GM21447 (cell line): ENCODE measurements at regions not wholly inside any gene's neighbourhood (a gene's known extent, or its start where the extent isn't known, plus 50 kb on each side); places are given as distances from the start of the nearest gene placed in this dataset.

Source experiments
- ATAC-seq: cut with Tn5 transposase; IDR thresholded peaks from one replicate; pipeline ENCODE4 v1.9.1; 2021; ENCODE audit not compliant: unreplicated experiment

DNA sequence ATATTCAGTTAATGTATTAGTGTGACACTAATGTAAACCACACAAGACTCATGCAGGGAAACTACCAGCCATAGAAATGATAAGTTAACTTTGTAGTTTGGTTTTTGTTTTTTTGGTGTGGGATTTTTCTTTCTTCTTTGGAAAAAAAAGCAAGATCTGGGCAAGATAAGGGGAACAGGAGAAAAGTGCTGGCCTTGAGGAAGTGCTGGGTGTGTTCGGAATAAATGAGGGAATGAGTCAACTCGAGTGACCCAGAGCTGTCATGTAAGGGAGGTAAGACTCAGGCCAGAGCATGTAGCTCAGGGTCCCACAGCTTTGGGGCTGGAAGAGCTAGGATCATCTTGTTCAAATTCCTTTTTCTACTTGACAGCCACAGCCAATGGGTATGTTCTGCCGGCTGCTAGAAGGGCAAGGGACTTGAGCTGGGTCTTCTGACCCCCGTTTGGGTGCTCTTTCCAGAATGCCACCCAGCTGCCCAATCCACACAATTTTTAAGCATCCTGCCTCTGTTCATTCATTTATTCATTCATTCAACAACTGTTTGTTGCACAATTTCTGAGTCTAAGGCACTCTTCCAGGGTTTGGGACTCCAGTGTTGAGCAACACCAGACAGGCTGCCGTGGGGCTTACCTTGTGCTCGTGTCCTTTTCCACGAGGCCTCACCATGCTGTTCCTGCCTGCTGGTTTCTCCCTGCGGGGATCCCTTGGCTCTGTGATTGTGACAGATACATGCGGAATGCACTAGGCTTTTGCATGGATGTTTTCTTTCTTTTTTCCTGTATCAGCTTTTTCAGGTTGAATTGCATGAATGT is 54.5 kb downstream of the CLDN34 start:
- no peak for ATAC-seq

DNA sequence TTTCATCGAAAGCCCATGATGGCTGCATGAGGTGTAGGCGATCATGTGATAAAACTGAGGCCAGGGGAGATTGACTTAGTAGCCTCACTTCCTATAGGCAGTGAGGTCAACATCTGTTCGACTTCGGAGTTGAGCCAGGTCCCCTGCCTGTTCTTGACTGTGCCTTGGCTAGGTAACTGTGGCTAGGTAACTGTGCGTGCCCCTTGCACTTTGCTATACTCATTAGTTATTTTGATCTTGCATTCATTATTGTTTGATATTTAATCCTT is 55.0 kb downstream of the CLDN34 start:
- ATAC-seq, result no peak

DNA sequence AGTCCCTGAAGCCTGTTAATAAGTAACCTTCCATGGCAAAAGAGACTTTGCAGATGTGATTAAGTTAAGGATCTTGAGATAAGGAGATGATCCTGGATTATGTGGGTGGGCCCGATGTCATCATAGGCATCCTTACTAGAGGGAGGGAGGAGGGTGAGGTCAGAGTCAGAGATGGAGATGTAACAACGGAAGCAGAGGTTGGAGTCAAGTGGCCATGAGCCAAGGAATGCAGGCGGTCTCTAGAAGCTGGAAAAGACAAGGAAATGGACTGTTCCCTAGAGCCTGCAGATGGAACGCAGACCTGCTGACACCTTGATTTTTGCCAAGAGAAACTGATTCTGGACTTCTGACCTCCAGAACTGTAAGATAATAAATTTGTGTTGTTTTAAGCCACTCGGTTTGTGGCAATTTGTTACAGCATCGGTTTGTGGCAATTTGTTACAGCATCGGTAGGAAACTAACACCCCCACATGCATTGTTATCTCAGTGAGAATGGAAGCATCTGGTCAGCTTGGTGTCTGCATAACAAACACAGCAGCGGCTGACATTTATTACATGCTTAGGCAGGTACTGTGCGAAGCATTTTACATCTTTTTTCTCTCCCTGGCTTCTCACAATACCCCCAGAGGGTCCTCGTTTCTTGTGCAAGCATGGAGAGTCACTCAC is 55.6 kb downstream of the CLDN34 start:
- no peak for ATAC-seq

DNA sequence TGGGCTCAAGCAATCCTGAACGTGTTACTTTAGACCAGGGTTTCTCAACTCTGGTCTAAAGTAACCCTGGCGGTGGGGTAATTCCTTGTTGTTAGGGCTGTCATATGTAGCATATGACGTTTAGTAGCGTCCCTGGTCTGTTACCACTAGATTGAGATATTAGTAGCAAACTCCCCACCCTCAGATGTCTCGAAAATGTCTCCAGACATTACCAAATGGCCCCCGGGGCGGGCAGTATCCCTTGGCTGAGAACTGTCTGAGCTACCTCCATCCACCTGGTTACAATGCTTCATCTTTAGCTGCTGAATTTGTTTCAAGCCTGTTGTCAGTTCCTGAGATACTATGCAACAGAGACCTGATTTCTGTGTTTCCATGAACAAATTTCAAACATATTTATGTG is 56.7 kb downstream of the CLDN34 start:
- no peak for ATAC-seq

DNA sequence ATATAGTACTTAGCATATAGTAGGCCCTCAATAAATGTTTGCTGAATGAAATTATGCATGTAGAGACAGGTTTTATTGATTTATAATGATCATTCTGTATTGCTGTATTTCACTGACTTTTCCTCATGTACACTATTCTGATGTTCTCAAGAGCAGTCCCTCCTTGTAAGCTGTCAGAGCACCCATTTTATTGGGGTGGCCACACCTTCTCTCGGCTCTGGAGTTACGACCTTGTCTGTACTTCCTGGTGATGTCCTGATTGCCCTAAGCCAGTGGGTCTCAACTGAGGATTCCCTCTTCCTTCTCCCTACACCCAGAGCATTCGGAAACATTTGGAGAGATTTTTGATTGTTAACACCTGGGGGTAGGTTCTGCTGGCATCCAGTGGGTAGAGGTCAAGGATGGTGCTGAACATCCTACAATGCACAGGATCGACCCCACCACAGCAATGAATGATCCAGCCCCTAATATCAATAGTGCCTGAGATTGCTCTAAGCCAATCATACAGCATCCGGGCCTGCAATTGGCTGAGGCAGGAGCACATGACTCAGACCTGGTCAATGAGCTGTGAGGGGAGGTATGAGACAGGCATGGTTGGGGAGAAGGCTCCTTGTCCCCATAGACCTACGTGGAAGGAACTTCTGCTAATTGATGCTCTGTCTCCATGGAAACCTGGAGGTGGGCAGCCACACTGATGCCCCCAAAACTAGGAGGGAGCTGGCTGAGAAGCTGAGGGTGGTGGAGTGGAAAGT is 58.8 kb downstream of the CLDN34 start:
- no peak for ATAC-seq

DNA sequence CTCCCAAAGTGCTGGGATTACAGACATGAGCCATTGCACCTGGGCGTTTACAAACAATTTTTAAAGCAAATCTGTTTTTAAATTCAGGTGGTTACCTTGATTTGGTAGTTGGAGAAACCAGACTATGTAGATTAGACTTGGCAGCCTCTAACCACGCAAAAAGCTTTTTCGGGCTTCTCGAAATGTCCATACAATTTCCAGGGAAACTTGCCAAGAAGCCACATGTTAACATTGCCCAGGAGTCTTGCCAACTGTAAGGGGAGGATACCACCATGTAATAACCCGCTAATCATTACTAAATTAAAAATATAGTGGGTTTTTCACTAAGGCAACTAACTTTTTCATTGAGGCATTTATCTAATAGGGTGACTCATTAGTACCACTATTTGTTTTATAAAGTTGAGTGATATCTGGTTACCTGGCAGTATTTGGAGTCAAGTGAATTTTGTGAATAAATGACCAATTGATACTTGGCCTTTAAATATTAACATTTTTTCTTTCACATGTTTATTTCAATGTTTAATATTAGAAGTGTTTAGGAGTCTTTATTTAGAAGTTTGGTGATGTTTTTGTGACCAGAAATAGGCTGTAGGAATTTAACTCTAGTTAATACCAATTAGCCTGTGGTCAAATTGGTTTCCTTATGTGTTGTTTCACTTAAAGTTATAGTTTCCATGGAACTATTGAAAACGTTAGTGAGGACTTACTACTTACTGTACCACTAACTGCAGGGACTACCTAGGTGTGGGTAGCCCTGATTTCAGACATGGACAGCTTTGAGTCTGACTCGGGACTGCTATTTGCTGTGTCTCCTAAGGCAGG is 61.3 kb downstream of the CLDN34 start:
- ATAC-seq, result no peak

DNA sequence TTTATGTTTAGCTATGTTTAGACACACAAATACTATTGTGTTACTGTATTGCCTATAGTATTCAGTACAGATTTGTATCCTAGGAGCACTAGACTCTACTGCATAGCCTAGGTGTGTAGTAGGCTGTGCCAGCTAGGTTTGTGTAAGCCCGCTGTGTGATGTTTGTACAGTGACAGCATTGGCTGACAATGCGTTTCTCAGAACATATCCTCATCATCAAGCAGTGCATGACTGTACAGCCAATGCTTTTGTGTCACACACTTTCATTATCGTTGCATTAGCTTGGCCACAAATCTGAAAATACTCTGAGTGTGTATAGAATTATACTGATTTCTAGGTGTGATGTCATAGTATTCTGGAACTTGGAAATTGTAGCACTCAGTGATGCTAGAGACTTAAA is 63.4 kb downstream of the CLDN34 start:
- no peak for ATAC-seq

DNA sequence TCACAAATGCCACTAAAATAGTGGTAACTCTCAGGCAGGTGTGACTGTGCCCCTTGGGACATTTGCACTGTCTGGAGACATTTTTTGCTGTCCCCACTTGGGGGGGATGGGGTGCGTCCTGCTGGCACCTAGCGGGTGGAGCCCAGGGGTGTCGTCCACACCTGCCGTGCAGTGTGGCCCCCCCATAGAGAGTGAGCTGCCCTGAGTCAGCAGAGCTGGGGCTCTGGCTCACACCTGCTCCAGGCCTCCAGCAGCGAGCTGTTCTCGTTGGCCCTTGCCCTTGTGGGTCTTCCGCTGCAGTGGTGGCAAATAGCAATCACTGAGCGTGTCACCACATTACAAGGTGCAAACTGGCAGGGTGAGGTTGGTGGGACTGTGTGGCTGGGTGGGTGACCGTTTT is 64.6 kb downstream of the CLDN34 start:
- no peak for ATAC-seq

DNA sequence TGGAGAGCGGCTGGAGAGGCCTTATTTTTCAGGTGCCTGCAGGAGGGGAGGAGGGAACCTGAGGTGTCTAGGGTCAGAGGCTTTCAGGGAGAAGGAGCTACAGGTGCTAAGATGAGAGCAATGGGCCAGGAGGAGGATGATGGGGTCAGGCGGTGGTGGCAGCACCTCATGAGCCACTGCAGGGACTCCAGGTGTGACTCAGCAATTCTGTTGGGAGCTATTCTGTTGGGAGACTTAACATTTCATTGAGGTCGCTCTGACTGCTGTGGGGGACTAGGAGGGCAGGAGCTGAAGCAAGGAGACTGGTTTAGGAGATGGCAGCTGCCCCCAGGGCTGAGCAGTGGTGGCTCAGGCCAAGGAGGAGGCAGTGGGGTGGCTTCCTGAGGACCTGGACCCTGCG is 65.0 kb downstream of the CLDN34 start:
- no peak for ATAC-seq

DNA sequence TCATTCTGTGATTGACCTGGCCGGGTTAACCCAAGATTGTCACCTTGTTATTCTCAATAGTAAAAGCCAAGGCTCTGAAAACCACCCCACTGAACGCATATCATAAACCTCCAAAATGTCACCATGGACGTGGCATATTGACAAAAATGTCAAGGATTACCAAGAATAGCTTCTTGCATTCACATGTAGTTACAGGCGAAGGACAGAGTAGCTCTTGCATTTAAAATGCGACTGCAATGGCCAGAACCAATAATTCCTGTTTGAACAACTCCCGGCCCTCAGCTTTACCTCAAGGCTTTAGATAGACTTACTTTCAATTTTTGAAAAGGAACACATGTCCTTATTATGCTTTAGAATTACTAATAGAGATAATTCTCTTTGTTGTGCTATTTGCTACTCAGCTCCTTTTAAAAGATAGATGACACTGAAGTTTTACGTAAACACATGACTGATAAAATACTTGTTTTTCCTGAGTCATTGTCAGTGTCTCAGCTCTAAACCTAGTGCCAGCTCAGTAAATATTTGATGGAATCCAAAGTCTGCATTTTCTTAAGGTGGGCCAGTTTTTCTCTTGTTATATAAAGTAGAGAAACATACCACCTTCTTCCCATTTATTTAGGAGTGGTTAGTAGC is 66.3 kb downstream of the CLDN34 start:
- ATAC-seq, result no peak

DNA sequence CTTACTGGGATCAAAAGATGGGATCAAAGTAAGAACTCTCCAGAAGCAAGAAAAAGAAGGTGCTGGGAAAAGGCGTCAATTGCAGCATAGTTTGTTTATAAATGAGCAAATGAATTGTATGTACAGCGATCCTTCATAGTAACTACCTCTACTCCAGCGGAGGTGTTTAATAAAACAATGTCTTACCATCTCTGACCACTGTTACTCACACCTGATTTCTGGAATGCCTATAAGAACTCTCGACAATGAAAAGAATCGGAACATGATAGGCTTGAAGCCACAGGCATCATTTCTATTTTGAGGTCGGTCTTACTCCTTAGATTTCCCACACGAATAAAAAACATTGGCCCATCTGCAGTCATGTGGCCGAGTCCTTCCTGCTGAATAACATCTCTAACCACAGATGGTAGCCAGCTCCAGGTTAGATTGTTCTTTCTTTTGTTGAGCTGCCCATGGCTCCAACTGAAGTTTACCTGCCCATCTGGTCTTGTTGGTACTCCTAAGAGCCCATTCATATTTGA is 67.6 kb downstream of the CLDN34 start:
- ATAC-seq, result no peak

DNA sequence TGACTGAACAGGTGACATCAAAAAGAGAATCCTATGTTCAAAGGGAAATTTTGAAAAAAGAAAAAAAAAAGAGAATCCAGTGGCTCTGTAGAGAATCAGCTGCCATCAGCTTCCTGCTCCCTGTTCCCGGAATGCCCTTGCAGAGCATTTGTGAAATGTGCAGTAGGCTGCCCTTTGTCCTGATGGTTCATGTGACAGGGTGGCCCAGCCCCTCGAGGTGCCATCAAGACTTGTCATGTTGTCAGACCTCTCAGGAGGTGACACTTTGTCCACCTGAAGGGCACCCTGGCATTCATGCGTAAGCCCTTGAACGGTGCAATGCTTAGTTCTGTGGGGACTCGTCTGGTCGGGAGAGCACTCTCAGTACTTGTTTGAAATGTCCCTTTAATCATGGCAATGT is 71.4 kb downstream of the CLDN34 start:
- no peak for ATAC-seq

DNA sequence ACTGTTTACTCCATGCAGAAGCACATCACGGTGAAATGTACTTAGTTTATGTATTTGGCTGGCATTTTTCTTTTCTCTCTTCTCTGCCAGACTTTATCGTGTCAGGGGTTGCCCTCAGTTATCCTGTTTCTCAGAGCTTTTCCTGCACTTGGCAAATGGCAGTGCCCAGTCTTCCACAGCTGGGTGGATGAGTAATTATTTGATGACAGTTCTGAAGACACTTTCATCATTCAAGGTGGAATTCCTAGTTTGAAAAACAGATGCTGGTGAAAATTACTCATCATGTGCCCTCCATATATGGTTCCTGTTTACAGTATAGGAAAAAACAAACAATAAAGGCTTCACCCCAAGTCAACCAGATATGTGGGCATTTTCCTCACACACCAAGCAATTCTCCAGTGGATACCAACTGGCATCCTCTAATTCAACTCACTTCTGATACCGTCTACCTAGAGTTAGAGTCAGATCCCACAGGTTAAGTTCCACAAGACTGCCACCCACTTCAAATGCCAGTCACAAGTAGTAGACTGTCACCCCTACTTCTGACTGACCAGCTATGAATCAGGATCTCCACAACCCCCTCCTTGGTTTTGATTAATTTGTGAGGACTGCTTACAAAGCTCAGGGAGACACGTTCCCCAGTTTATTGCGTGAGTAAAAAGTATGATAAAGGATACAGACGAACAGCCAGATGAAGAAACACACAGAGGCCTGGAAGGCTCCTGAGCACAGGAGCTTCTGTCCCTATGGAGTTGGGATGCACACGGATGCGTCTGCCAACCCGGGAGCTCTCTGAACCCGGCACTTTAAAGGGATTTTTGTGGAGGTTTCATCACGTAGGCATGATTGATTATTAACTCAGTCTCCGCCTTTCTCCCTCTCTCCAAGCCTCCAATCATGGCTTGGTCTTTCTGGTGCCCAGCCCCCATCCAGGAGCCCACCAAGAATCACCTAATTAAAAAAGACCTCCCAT is 72.9 kb downstream of the CLDN34 start:
- no peak for ATAC-seq

DNA sequence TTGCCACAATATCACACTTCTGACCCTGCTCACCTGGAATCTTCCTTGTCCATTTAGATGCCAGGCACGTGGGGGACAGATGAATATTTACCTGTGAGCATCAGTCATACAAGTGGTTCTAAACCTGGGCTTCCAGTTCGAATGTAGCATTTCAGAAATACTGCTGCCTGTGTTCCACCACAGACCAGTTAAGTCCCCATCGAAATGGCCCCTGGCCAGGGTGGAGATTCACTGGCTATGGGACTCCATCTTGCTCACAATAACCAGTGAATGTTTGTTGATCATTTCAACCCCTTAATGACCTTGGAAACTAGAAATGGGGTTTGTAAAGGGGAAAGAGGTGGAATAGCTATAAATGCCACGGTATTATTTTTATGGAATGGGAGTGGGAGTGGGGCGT is 73.8 kb downstream of the CLDN34 start:
- no peak for ATAC-seq

DNA sequence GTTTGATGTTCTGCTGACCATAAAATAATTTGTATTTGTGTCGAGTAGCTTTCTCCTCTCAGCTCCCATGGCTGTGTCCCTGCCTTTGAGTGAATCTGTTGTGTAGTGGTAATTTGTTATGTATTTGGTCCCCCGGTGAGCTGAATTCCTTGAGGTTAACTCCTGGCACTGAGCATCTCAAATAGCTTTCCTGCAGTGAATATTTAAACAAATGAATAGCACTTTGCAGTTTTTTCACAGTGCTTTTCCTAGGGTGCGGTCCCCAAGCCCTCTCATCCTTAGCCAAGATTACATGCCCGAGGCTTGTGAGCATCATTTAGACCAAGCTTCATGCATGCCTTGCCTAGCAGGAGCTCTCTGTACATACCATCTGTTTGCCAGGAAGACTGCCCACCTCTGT is 74.2 kb downstream of the CLDN34 start:
- ATAC-seq, result no peak

DNA sequence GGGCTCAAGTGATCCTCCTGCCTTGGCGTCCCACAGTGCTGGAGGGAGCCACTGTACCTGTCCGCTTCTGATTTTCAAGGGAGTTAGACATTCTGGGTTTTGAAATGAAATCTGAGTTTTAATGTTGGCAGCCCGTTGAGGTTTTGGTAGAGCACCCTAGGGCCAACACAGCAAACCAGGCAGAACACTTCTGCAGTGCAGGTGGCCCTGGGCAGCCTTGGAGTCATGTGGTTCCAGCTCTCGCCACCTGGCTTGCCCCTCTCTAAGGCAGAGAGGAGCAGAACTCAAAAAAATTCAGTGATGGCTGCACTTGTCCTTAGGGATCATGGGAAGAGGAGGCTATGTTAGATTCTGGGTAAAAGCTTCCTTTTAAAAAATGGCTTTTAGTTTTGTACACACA is 74.9 kb downstream of the CLDN34 start:
- ATAC-seq, result no peak

DNA sequence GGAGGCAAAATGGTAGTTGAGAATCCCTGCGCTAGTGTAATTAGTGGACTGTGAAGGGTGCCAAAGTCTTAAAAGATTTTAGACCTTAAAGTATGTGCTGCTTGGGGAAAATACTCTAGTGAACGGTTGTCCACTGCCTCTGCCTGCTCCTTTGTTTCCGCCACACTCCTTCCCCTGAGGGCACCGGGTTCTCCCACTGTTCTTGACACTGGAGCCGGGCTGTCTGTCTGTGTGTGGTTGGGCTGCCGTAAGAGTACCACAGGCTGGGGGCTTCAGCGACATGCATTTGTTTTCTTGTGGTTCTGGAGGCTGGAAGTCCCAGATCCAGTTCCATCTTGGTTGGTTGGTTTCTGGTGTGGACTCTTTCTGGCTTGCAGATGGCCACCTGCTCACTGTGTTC is 76.2 kb downstream of the CLDN34 start:
- ATAC-seq, result no peak

DNA sequence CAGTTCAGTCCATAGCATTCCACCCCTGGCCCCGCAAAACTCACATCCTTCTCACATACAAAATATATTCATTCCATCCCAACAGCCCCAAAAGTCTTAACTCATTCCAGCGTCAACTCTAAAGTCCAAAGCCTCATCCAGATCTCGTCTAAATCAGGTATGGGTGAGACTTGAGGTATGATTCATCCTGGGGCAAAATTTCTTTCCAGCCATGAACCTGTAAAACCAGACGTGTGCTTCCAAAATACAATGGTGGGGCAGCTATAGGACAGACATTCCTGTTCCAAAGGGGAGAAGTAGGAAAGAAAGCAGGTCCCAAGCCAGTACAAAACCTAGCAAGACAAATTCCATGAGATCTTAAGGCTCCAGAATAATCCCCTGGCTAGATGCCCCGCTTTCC is 76.9 kb downstream of the CLDN34 start:
- ATAC-seq, result no peak

DNA sequence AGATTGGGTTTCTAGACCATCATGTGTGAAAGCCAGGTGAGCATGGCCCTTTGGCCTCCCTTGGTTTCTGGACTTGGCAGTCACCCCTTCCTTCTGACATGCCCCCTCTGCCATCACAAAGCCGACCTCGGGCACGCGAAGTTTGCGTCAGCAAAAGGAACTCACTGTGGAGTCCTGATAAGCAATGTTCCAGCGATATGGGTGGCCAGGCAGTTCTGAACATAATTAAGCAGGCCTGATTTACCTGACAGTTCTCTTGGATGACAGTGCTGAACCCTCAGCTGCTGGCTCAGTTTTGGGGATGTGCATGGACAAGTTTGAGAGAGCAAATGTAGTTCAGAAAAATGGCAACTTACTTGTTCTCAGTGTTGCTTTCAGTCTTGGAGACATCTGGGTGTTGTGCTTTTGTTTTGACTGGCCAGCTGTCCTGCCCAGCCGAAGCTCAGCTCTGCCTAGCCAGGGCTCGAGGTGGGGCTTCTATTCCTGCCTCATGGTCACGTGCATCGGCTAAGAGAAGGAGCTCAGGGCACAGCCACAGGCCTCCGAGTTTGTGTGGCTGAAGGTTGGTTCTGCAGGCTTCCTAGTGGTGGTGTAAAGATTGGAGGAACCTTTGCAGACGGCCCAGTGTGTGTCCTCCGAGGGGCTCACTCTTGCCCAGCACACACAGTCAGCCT is 78.3 kb downstream of the CLDN34 start:
- no peak for ATAC-seq
